GM19468 (cell line): ENCODE measurements at regions not wholly inside any gene's neighbourhood (a gene's known extent, or its start where the extent isn't known, plus 50 kb on each side); places are given as distances from the start of the nearest gene placed in this dataset.

Experiments
- ATAC-seq: cut with Tn5 transposase; IDR thresholded peaks from one replicate; pipeline ENCODE4 v1.9.1; 2021; ENCODE audit warnings: mild to moderate bottlenecking, moderate library complexity, moderate number of reproducible peaks; ENCODE audit not compliant: unreplicated experiment; ENCODE audit errors: extremely low read depth

DNA sequence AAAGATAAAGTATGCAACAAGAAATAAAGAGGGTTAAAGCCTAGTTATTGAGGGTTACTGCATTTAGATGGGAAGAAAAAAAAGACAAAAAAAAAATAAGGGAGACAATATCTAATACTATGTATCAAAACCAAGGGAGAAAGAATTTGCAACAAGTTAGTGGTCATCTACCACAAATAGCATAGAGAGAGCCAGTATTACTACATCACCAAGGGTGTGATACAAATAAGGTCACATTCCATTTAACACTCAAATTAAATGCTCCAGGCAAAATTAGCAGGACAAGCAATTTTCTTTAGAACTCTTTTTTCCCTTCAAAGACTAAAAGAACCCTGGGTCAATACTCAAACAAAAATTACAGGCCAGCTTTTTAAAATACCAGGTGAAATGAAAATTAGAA, 115.1 kb upstream of the GULP1 start:
- ATAC-seq: no peak

- no peak for ATAC-seq
These were observed 110.4 kb upstream of the GULP1 start for GRCh38 chr2:188181067-188181838.

- no peak for ATAC-seq
These were observed 109.8 kb upstream of the GULP1 start for GRCh38 chr2:188181884-188182283.

GRCh38 chr2:188187726-188188125, 103.9 kb upstream of the GULP1 start:
- ATAC-seq: no peak

- no peak for ATAC-seq
These were observed 102.3 kb upstream of the GULP1 start for GRCh38 chr2:188189356-188189755.

DNA sequence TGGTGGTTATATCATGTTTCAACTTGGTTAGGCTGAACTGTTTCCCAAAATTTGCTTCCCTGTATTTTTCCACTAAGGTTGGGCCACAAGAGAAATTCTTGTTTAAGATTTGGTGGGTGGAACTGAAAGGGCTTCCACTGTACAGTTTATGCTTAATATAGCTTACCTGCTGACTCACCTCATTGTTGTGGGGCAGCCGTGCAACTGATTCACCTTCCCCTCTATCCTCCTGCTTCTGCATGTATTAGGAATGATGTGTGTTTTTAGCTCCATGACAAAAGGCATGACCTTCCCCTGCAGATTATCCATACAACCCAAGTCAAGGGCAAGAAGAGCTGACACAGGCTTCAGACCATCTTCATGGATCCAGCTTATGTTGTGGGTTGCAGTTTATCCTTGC, 98.4 kb upstream of the GULP1 start:
- no peak for ATAC-seq

- ATAC-seq: no peak
These were observed 95.2 kb upstream of the GULP1 start for GRCh38 chr2:188196343-188197008.

DNA sequence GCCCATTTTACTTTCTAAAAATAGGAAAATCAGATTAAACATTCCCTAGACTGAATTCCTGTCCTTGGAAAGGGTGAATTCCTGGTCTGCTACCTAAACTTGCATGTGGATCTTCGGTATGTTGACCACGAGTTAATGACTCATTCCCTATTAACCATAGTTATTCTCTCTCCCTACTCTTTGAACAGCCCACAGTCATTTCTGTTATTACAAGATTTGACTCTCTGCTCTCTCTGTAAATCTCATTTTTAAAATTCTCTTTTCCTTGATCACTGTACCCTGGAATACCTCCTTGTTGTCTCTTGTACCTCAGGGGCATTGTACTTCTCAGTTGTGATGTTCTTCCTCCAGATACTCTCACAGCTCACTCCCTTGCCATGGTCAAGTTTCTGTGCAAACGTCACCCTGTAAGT, 92.0 kb upstream of the GULP1 start:
- no peak for ATAC-seq

GRCh38 chr2:188201639-188202038, 90.0 kb upstream of the GULP1 start:
- no peak for ATAC-seq

DNA sequence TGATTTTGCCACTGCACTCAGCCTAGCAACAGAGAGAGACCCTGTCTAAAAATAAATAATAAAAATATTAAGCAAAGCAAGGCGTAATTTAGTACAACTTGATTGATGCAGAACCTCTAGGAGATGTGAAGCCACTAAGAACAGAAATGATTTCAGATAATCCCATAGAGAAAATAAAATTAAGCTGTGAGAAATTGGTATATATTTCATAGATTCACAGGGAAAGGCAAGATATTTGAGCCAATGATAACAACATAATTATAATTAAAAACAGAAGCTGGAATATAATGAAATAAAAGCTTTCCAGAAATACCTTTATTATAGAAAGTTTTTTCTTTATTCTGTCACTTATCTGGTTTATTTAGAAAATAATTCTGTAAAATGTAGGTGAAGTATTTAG, 88.9 kb upstream of the GULP1 start:
- ATAC-seq: no peak

- ATAC-seq: no peak
These were observed 87.9 kb upstream of the GULP1 start for GRCh38 chr2:188203776-188204175.

DNA sequence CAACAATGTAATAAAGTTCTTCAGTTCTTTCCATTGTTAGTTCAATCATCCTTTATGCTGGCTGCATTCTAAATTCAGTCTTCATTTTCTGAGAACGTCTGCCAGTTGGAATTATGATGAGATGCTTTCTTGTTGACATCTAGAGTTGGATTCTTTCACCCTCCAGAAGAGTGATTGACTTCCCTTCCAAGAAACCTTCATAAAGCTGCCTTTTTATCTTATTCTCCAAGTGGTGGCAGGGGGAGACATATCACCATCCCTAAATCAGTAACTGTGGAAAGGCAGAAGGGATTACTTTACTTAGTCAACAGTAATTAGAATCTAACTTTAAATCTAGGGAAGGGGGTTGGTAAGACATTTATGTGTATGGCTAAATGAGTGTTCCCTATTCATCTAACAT, 86.8 kb upstream of the GULP1 start:
- no peak for ATAC-seq

- no peak for ATAC-seq
These were observed 84.1 kb upstream of the GULP1 start for GRCh38 chr2:188207554-188207953.

DNA sequence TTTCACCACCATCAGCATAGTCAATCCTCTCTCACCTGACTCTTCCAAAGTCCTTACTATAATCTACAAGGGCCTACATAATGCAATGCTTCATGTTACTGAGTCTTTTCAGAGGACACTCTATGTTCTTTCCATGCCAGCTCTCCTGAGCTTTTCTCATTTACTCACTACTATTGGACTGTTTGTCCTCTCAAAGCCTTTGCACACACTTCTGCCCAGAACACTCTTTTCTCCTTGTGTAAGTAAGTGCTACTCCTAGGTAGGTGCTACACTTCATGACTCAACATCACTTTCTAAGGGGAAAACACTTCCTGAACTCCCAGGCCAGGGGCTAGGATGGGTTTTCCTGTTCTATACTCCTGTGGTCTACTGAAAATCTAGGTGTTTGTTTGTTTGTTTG, 82.5 kb upstream of the GULP1 start:
- no peak for ATAC-seq

GRCh38 chr2:188217264-188217663, 74.4 kb upstream of the GULP1 start:
- ATAC-seq: no peak

- ATAC-seq: no peak
These were observed 72.1 kb upstream of the GULP1 start for GRCh38 chr2:188219541-188219940.

- ATAC-seq: no peak
These were observed 71.1 kb upstream of the GULP1 start for GRCh38 chr2:188220535-188220934.

- no peak for ATAC-seq
These were observed 64.0 kb upstream of the GULP1 start for GRCh38 chr2:188227713-188228112.

- no peak for ATAC-seq
These were observed 56.3 kb upstream of the GULP1 start for GRCh38 chr2:188235364-188235763.

DNA sequence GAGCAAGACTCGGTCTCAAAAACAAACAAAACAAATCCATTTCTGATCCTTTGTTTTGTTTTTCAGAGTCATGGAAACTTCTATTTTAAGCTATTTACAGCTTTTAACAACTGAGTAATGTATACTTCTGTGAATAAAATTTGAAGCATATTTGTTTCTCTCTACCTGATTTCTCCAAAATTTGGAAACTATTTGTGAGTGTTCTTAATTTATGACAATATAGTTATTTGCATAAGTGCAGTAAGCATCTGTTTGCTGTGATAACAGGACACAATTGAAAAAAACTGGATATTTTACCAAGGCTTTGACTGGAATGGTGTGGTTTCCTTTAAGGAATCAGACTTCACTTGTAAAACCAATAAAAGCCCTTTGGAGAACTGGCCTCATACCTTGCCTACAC, 53.3 kb upstream of the GULP1 start:
- no peak for ATAC-seq
